HCT116 (cell line): ENCODE measurements at regions not wholly inside any gene's neighbourhood (a gene's known extent, or its start where the extent isn't known, plus 50 kb on each side); places are given as distances from the start of the nearest gene placed in this dataset.

Experiments
- ATAC-seq: fragments of 200-7000 bp; cut with Tn5 transposase; 2 replicates; pipeline ENCODE4 v1.9.1; 2020; ENCODE audit warnings: mild to moderate bottlenecking, moderate library complexity
- BruUV-seq: library from RNA; stranded (reverse); fragments of 400-500 nt; replicated peaks from 2 replicates; lab custom pipeline; 2021; lab: Mats Ljungman, UMichigan
- CTCF ChIA-PET: fragments of 300-600 bp; sonication (Branson Sonifier 250); formaldehyde crosslinking; loops from one replicate; lab custom pipeline; 2021; ENCODE audit warnings: antibody characterized with exemption; lab: Charles Lee
- POLR2A ChIA-PET: fragments of 300-600, 350-600 bp; sonication (Branson Sonifier 250); formaldehyde crosslinking; loops from one replicate; lab custom pipeline; 2021; ENCODE audit warnings: antibody characterized with exemption; lab: Charles Lee
- RAD21 ChIA-PET, 2 experiments: fragments of 300-600 bp; sonication (Branson Sonifier 250); formaldehyde crosslinking; loops; one replicate each; lab custom pipeline; 2023; ENCODE audit warnings: low total read pairs in 2 of 2; ENCODE audit not compliant: uncharacterized antibody in 2 of 2, unreplicated experiment in 2 of 2, low non-redundant PET in 1 of 2; lab: Charles Lee
- DNase-seq: peaks from one replicate; pipeline ENCODE4 v3.0.0-alpha.2; 2010; ENCODE audit warnings: low read depth, low spot score
- H2AFZ ChIP-seq: fragments of 200-600 bp; shearing (Covaris generic), sonication (generic); 2 replicates; pipeline ENCODE4 v1.6.1; 2017; ENCODE audit warnings: low read depth, mixed run types, mixed read lengths, antibody characterized with exemption, low read length; ENCODE audit not compliant: poor library complexity, severe bottlenecking
- H3K27ac ChIP-seq: 2 replicates; pipeline ENCODE4 v1.5.1; 2012; ENCODE audit warnings: low read depth, low read length
- H3K27me3 ChIP-seq: fragments of 200-600 bp; sonication (generic); 2 replicates; pipeline ENCODE4 v1.6.1; 2016; ENCODE audit warnings: mixed run types, low read length, mixed read lengths; ENCODE audit not compliant: insufficient read depth
- H3K36me3 ChIP-seq, 2 experiments: fragments of 200-500 bp in 1 of 2; fragments of 200-600 bp in 1 of 2; sonication (Bioruptor generic) in 1 of 2; sonication (generic) in 1 of 2; 2 replicates each; pipeline versions ENCODE4 v1.5.1 to v1.6.1; 2014 to 2016; ENCODE audit warnings: low read length in 2 of 2, inconsistent platforms in 1 of 2, mixed read lengths in 1 of 2, mixed run types in 1 of 2; ENCODE audit not compliant: insufficient read depth in 2 of 2, control insufficient read depth in 1 of 2
- H3K4me1 ChIP-seq, 2 experiments: fragments of 200-600 bp in 1 of 2; sonication (generic) in 1 of 2; 2 replicates each; pipeline versions ENCODE4 v1.5.1 to v1.6.1; 2012 to 2017; ENCODE audit warnings: low read length in 2 of 2, inconsistent platforms in 1 of 2, mild to moderate bottlenecking in 1 of 2, mixed read lengths in 1 of 2, mixed run types in 1 of 2, moderate library complexity in 1 of 2; ENCODE audit not compliant: insufficient read depth in 2 of 2, control insufficient read depth in 1 of 2
- H3K4me2 ChIP-seq: fragments of 200-600 bp; sonication (generic); 2 replicates; pipeline ENCODE4 v1.6.1; 2017; ENCODE audit warnings: mixed run types, low read length, mixed read lengths
- H3K4me3 ChIP-seq, 2 experiments: fragments of 200-600 bp in 1 of 2; sonication (generic) in 1 of 2; replicated peaks in 1 of 2; 2 replicates each; pipeline ENCODE4 v1.5.1; 2011 to 2016; ENCODE audit warnings: low read length in 2 of 2, control low read depth in 1 of 2, low read depth in 1 of 2, mild to moderate bottlenecking in 1 of 2, mixed read lengths in 1 of 2, mixed run types in 1 of 2
- H3K79me2 ChIP-seq: fragments of 200-600 bp; sonication (generic); 2 replicates; pipeline ENCODE4 v1.6.1; 2017; ENCODE audit warnings: mild to moderate bottlenecking, mixed run types, low read length, moderate library complexity, mixed read lengths; ENCODE audit not compliant: insufficient read depth
- H3K9ac ChIP-seq: fragments of 200-600 bp; sonication (generic); 2 replicates; pipeline ENCODE4 v1.6.1; 2016; ENCODE audit warnings: low read length, mixed read lengths
- H3K9me2 ChIP-seq: fragments of 200-600 bp; sonication (generic), shearing (Covaris generic); 2 replicates; pipeline ENCODE4 v1.6.1; 2017; ENCODE audit warnings: mixed run types, mild to moderate bottlenecking, moderate library complexity; ENCODE audit not compliant: insufficient read depth
- H3K9me3 ChIP-seq, 2 experiments: fragments of 200-500 bp in 1 of 2; fragments of 200-600 bp in 1 of 2; sonication (Bioruptor generic) in 1 of 2; sonication (generic) in 1 of 2; 2 replicates each; pipeline ENCODE4 v1.6.1; 2014 to 2017; ENCODE audit warnings: low read length in 2 of 2, mixed read lengths in 2 of 2, inconsistent platforms in 1 of 2, low read depth in 1 of 2, mild to moderate bottlenecking in 1 of 2, mixed run types in 1 of 2, moderate library complexity in 1 of 2; ENCODE audit not compliant: control insufficient read depth in 1 of 2, insufficient read depth in 1 of 2
- H4K20me1 ChIP-seq: fragments of 200-600 bp; sonication (generic), shearing (Covaris generic); 2 replicates; pipeline ENCODE4 v1.6.1; 2017; ENCODE audit warnings: mixed run types, mild to moderate bottlenecking, moderate library complexity; ENCODE audit not compliant: insufficient read depth
- ELF1 ChIP-seq: IDR thresholded peaks from 2 replicates; pipeline ENCODE4 v1.6.1; 2012; ENCODE audit warnings: low read depth, borderline replicate concordance
- intact Hi-C: fragments of 100-400 bp; cut with micrococcal nuclease; formaldehyde crosslinking; loops from 2 replicates; pipeline ENCODE4 v1.10.0; 2022
- TF ChIP-seq, protein P1 (sequence below): IDR thresholded peaks from 2 replicates; pipeline ENCODE4 v1.6.1; 2012; ENCODE audit warnings: low read depth

DNA sequence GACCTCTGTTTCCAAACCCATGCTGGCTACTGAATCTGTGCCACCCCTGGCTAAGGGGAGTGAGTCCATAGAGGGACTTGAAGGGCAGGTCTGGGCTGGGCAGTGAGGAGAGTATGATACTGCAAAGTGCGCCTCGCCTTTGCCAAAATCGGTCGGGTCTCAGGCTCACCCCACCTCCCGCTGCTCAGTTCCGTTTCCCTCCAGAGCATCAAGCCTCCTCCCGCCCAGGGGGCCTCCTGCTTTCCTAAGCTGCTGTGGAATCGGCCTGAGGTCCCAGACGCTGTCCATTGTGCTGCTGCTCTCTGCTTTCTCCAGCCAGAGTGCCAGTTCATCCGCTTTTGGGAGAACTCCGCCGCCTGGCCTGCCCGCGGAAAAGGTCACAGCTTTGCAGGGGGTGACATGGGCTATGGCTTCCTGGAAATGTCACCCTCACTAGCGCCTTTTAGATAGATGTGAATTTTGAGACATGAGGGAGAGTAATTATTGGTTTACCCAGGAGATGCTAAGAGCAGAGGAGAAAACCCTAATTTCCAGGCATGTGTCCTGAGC is 1418.4 kb downstream of the UQCRFS1 start:
- H3K79me2 ChIP-seq: peaks cover 75% of the 10 kb centered on the region
- no peak for DNase-seq
- H4K20me1 ChIP-seq: no peaks in the 10 kb centered on the region
- H3K9me3 ChIP-seq: no peaks in the 10 kb centered on the region
- H3K4me1 ChIP-seq: peaks cover 8 to 12% of the 10 kb centered on the region in 2 experiments; a peak in 3 of 4 replicates
- H3K27ac ChIP-seq: peak overlapping the region; percentile 82
- CTCF ChIA-PET: no interaction called here
- peak overlapping the region; percentile 93 to 99 for H3K4me3 ChIP-seq
- H3K36me3 ChIP-seq: peaks cover 0 to 8% of the 10 kb centered on the region in 2 experiments; a peak in 2 of 4 replicates
- H3K9me2 ChIP-seq: no peaks in the 10 kb centered on the region
- BruUV-seq: no TSS peak
- H3K4me2 ChIP-seq: peak overlapping the region; percentile 89
- RAD21 ChIA-PET: no interaction called here
- H2AFZ ChIP-seq: no peak overlapping the region
- peak overlapping the region; percentile 93 for H3K9ac ChIP-seq
- no peak for ATAC-seq
- no peak for TF ChIP-seq ELF1
- TF ChIP-seq, protein P1, sequence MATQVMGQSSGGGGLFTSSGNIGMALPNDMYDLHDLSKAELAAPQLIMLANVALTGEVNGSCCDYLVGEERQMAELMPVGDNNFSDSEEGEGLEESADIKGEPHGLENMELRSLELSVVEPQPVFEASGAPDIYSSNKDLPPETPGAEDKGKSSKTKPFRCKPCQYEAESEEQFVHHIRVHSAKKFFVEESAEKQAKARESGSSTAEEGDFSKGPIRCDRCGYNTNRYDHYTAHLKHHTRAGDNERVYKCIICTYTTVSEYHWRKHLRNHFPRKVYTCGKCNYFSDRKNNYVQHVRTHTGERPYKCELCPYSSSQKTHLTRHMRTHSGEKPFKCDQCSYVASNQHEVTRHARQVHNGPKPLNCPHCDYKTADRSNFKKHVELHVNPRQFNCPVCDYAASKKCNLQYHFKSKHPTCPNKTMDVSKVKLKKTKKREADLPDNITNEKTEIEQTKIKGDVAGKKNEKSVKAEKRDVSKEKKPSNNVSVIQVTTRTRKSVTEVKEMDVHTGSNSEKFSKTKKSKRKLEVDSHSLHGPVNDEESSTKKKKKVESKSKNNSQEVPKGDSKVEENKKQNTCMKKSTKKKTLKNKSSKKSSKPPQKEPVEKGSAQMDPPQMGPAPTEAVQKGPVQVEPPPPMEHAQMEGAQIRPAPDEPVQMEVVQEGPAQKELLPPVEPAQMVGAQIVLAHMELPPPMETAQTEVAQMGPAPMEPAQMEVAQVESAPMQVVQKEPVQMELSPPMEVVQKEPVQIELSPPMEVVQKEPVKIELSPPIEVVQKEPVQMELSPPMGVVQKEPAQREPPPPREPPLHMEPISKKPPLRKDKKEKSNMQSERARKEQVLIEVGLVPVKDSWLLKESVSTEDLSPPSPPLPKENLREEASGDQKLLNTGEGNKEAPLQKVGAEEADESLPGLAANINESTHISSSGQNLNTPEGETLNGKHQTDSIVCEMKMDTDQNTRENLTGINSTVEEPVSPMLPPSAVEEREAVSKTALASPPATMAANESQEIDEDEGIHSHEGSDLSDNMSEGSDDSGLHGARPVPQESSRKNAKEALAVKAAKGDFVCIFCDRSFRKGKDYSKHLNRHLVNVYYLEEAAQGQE: peak; percentile 35
- no peaks in the 10 kb centered on the region for H3K27me3 ChIP-seq
- POLR2A ChIA-PET: interaction anchor here (1.6 kb wide), 2 partner anchors 13 to 14 kb away, joined by 3 to 6 read pairs; no protein-coding TSS in a partner anchor
- intact Hi-C loops: no loop called here
